OCI-LY7 (cell line): ENCODE measurements at regions not wholly inside any gene's neighbourhood (a gene's known extent, or its start where the extent isn't known, plus 50 kb on each side); places are given as distances from the start of the nearest gene placed in this dataset.

Source experiments
- EZH2phosphoT487 ChIP-seq: fragments of 200-600 bp; sonication (generic); IDR thresholded peaks from 2 replicates; pipeline ENCODE4 v1.6.1; 2018; ENCODE audit warnings: low read depth, borderline replicate concordance, mild to moderate bottlenecking, mixed run types, antibody characterized with exemption, low read length, moderate library complexity, mixed read lengths
- TF ChIP-seq, protein P1 (sequence below): fragments of 200-600 bp; sonication (generic); conservative IDR thresholded peaks from 2 replicates; pipeline ENCODE4 v1.5.1; 2014; ENCODE audit warnings: mild to moderate bottlenecking, antibody characterized with exemption, low read length, moderate library complexity, mixed read lengths

DNA sequence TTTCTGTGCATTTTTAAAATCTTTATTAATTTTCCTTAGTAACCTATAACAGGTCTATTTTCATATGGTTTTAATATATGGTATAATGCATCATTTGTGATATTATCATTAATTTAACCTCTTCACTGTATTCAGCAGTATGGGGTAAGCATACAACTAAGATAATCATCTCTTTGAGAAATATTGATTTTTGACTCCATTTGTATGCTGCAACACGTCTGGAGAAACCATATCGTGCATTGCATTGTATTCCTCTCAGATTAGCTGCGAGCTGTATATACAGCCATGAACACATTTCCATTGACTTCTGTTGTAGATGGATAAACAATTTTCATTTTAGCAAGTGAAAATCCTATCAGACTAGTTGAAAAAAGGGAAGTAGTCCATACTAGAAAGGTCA, 2275.8 kb upstream of the PCDH20 start:
- TF ChIP-seq, protein P1, sequence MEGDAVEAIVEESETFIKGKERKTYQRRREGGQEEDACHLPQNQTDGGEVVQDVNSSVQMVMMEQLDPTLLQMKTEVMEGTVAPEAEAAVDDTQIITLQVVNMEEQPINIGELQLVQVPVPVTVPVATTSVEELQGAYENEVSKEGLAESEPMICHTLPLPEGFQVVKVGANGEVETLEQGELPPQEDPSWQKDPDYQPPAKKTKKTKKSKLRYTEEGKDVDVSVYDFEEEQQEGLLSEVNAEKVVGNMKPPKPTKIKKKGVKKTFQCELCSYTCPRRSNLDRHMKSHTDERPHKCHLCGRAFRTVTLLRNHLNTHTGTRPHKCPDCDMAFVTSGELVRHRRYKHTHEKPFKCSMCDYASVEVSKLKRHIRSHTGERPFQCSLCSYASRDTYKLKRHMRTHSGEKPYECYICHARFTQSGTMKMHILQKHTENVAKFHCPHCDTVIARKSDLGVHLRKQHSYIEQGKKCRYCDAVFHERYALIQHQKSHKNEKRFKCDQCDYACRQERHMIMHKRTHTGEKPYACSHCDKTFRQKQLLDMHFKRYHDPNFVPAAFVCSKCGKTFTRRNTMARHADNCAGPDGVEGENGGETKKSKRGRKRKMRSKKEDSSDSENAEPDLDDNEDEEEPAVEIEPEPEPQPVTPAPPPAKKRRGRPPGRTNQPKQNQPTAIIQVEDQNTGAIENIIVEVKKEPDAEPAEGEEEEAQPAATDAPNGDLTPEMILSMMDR, result no peak
- TF ChIP-seq EZH2phosphoT487, result no peak
